Adrenal gland (tissue), 9 donors: ENCODE measurements at regions not wholly inside any gene's neighbourhood (a gene's known extent, or its start where the extent isn't known, plus 50 kb on each side); places are given as distances from the start of the nearest gene placed in this dataset.

Experiments
- DNase-seq, 7 donors: peaks; one replicate each; pipeline ENCODE4 v3.0.0-alpha.2; 2019 to 2020
- H3K27ac ChIP-seq, 5 donors: fragments of 200-600 bp; sonication (generic) in 4 of 5; 1 replicate in 3 of 5; 2 replicates in 2 of 5; pipeline versions ENCODE4 v1.5.1 to v1.8.0; 2016 to 2020; ENCODE audit warnings: mild to moderate bottlenecking in 1 of 5
- H3K27me3 ChIP-seq: fragments of 200-600 bp; 2 replicates; pipeline ENCODE4 v1.8.0; 2021
- H3K36me3 ChIP-seq, 2 donors: fragments of 200-600 bp; replicated peaks in 1 of 2; 1 replicate in 1 of 2; 2 replicates in 1 of 2; pipeline versions ENCODE4 v1.5.1 to v1.8.0; 2018 to 2022
- H3K4me1 ChIP-seq, 2 donors: fragments of 200-600 bp; replicated peaks in 1 of 2; 1 replicate in 1 of 2; 2 replicates in 1 of 2; pipeline versions ENCODE4 v1.5.1 to v1.8.0; 2018 to 2021
- H3K4me3 ChIP-seq, 4 donors: fragments of 200-600 bp; sonication (generic) in 3 of 4; one replicate each; pipeline ENCODE4 v1.5.1; 2016 to 2018
- H3K9me3 ChIP-seq, 3 donors: fragments of 200-600 bp; sonication (generic) in 1 of 3; replicated peaks in 1 of 3; 1 replicate in 2 of 3; 2 replicates in 1 of 3; pipeline versions ENCODE4 v1.5.1 to v1.8.0; 2016 to 2021
- CTCF ChIP-seq, 6 experiments: fragments of 450-650 bp in 4 of 6; fragments of 200-600 bp in 2 of 6; sonication (generic) in 1 of 6; IDR thresholded peaks; 1 replicate in 5 of 6; 2 replicates in 1 of 6; pipeline versions ENCODE4 v1.5.1 to v1.8.0; 2016 to 2021; ENCODE audit warnings: antibody characterized with exemption in 6 of 6, mild to moderate bottlenecking in 2 of 6, moderate library complexity in 1 of 6
- POLR2A ChIP-seq, 2 donors: fragments of 450-650 bp; IDR thresholded peaks; one replicate each; pipeline ENCODE4 v1.6.1; 2017; ENCODE audit warnings: antibody characterized with exemption in 2 of 2, mild to moderate bottlenecking in 2 of 2, moderate library complexity in 1 of 2
- WGBS, 4 donors: extraction: QIAGEN DNeasy Blood & Tissue Kit in 2 of 4; methylation state at CpG; one replicate each; pipeline versions ENCODE4 v1.1.5 to v1.1.7; 2013 to 2017; 5-methylcytosine and 5-hydroxymethylcytosine counted together
- intact Hi-C, 2 donors: fragments of 100-400 bp; cut with DNase I; formaldehyde crosslinking; loops; one replicate each; pipeline versions ENCODE4 v1.14.1 to v1.15.0; 2022 to 2023
- donor health status: healthy with polysubstance abuse.
- donor health status: Bipolar disorder and iron deficiency.
- donor health status: DM: yes; HTN: yes; CAD: no.
- donor health status: DM: no; HTN: no; CAD: no.
- donor health status: DM: no; HTN: no; CAD: no.

- TF ChIP-seq POLR2A (IDR thresholded peaks at IDR 0.05) (no peak), CTCF (IDR thresholded peaks at IDR 0.05) (no peak)
- H3K4me1 ChIP-seq, result no peaks in the 10 kb centered on the region
- H3K4me3 ChIP-seq, result no peak overlapping the region
- no peak overlapping the region for H3K27ac ChIP-seq
- no peaks in the 10 kb centered on the region for H3K36me3 ChIP-seq
- 78 to 84% (median 82%) methylated on average over 19 to 36 of the region's 43 CpGs for WGBS, 4 donors
- peaks cover 16% of the 10 kb centered on the region for H3K27me3 ChIP-seq
- no peaks in the 10 kb centered on the region for H3K9me3 ChIP-seq
- intact Hi-C loops, result no loop called here
- DNase-seq, result no peak
Measured at GRCh38 chr12:132392389-132393244, 63.2 kb upstream of the GALNT9 start.

DNA sequence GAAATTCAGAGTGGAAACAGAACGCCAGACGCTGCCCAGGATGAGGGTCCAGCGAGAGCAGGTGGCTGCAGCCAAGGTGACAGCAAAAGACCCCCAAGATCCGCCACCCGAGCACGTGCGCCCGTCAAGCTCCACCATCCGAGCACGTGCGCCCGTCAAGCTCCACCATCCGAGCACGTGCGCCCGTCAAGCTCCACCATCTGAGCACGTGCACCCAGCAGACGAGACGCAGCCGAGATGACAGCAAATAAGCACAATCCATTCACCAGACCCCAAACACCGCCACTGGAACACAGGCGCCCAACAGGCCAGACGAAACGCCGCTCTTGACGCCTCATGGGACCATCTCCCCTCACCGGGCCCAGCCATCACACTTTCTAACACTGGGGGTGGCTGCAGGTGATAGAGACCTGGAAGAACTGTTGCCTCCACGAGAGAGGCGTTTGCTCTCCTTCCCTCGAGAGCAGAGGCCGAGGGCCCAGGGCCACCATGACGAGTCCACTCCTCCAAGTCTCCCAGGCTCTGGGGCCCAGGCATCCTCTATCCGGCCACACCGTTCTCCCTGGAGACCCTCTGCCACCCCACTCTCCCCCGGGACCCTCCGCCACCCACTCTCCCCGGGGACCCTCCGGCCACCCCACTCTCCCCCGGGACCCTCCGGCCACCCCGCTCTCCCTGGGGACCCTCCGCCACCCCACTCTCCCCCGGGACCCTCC lies 62.1 kb upstream of the GALNT9 start:
- TF ChIP-seq CTCF (IDR thresholded peaks at IDR 0.05), result no peak
- no peak for TF ChIP-seq POLR2A (IDR thresholded peaks at IDR 0.05)
- Histone ChIP-seq H3K9me3 (no peaks in the 10 kb centered on the region), H3K27me3 (peaks cover 16% of the 10 kb centered on the region), H3K4me3 (no peak overlapping the region), H3K36me3 (no peaks in the 10 kb centered on the region), H3K4me1 (no peaks in the 10 kb centered on the region), H3K27ac (no peak overlapping the region)
- intact Hi-C loops, result no loop called here
- no peak for DNase-seq
- WGBS, 4 donors, result 85 to 90% (median 88%) methylated on average over 39 to 43 of the region's 43 CpGs

DNA sequence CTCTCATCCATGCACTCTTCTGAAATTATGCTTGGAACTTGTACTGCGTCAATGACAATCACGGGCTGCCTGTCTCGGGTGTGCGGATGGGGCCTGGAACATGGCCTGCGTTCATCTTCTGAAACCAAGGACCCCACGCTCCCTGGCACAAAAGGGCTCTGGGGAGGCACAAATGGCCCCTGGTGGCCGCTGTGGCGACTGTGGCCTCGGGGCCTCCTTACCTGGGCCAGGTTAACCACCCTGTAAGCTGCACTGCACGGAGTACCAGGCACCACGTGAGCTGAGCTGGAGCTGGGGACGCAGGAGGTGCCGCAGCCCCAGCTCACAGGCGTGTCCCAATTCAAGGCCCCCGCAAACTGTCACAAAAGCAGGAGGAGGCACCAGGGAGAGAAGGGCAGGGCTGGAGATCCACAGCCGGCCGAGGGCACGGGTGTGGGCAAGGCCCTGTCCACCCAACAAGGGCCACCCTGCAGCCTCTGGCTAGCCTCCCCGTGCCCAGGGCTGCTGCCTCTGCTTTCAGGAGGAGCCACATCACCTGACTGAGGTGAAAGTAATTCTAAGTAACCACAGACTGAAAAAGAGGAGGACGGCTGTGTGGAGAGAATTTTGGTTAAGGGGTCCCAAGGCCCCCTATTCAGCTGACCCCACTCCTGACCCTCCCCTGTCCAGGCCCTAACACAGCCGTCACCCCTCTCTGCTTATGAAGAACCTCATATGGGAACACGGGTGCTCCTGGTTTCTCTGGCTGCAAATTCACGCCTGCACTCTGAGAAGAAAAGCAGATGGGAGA lies 61.1 kb upstream of the GALNT9 start:
- no peak overlapping the region for H3K4me3 ChIP-seq
- no peak overlapping the region for H3K27ac ChIP-seq
- WGBS, 4 donors, result 81 to 87% (median 82%) methylated on average over 16 to 23 of the region's 23 CpGs
- no peak for DNase-seq
- TF ChIP-seq CTCF (IDR thresholded peaks at IDR 0.05) (no peak), POLR2A (IDR thresholded peaks at IDR 0.05) (no peak)
- peaks cover 23% of the 10 kb centered on the region for H3K27me3 ChIP-seq
- H3K36me3 ChIP-seq, result no peaks in the 10 kb centered on the region
- no peaks in the 10 kb centered on the region for H3K4me1 ChIP-seq
- intact Hi-C loops, result no loop called here
- no peaks in the 10 kb centered on the region for H3K9me3 ChIP-seq
